VCaP (cell line): ENCODE measurements at regions not wholly inside any gene's neighbourhood (a gene's known extent, or its start where the extent isn't known, plus 50 kb on each side); places are given as distances from the start of the nearest gene placed in this dataset.

ENCODE experiments used
- H3K27ac ChIP-seq: fragments of 450-650 bp; 2 replicates; pipeline ENCODE4 v1.5.1; 2017
- CTCF ChIP-seq: fragments of 450-650 bp; conservative IDR thresholded peaks from 2 replicates; pipeline ENCODE4 v1.5.1; 2017; ENCODE audit warnings: mild to moderate bottlenecking, moderate library complexity

- H3K27ac ChIP-seq, result no peak overlapping the region
- TF ChIP-seq CTCF, result no peak
Measured at GRCh38 chr2:2493496-2493895, 162.4 kb upstream of the MYT1L start.

- H3K27ac ChIP-seq, result no peak overlapping the region
- no peak for TF ChIP-seq CTCF
Measured at GRCh38 chr2:2492800-2493199, 161.7 kb upstream of the MYT1L start.

- TF ChIP-seq CTCF, result no peak
- H3K27ac ChIP-seq, result no peak overlapping the region
Measured at GRCh38 chr2:2491964-2492363, 160.9 kb upstream of the MYT1L start.

GRCh38 chr2:2484301-2484700, 153.2 kb upstream of the MYT1L start:
- TF ChIP-seq CTCF, result no peak
- H3K27ac ChIP-seq, result no peak overlapping the region

- no peak for TF ChIP-seq CTCF
Measured at GRCh38 chr2:2482851-2483250, 151.8 kb upstream of the MYT1L start.

GRCh38 chr2:2472881-2473280, 141.8 kb upstream of the MYT1L start:
- TF ChIP-seq CTCF, result no peak
- H3K27ac ChIP-seq, result no peak overlapping the region

More at GRCh38 chr2:2482851-2483250, 151.8 kb upstream of the MYT1L start:
- no peak overlapping the region for H3K27ac ChIP-seq

GRCh38 chr2:2472044-2472443, 141.0 kb upstream of the MYT1L start:
- no peak overlapping the region for H3K27ac ChIP-seq
- no peak for TF ChIP-seq CTCF

GRCh38 chr2:2466534-2466933, 135.5 kb upstream of the MYT1L start:
- no peak overlapping the region for H3K27ac ChIP-seq
- TF ChIP-seq CTCF, result no peak
